K562 (cell line): ENCODE measurements at regions not wholly inside any gene's neighbourhood (a gene's known extent, or its start where the extent isn't known, plus 50 kb on each side); places are given as distances from the start of the nearest gene placed in this dataset.
"Not testable (repeated sequence)": the region's sequence is repeated elsewhere in the genome, so short reads cannot be mapped to it uniquely, and the experiment has no call there.

Experiments
- ATAC-seq: fragments of 200-7000 bp; cut with Tn5 transposase; 3 replicates; pipeline ENCODE4 v1.9.1; 2020; ENCODE audit warnings: moderate library complexity
- BruUV-seq: library from RNA; stranded (reverse); fragments of 400-500 nt; replicated peaks from 2 replicates; lab custom pipeline; 2021; lab: Mats Ljungman, UMichigan
- CTCF ChIA-PET: fragments of 300-600 bp; formaldehyde crosslinking; extraction: SDS; loops from one replicate; lab custom pipeline; 2021; ENCODE audit warnings: low intra/inter-chr PET ratio; lab: Yijun Ruan, JAX
- POLR2A ChIA-PET: fragments of 300-600, 350-650 bp; sonication (Branson Sonifier 250); formaldehyde crosslinking; extraction: SDS; loops from one replicate; lab custom pipeline; 2021; ENCODE audit warnings: antibody characterized with exemption, inconsistent platforms; lab: Yijun Ruan, JAX
- DNase-seq, 4 experiments: peaks; one replicate each; pipeline versions ENCODE4 v3.0.0 to v3.0.0-alpha.2; 2011 to 2018; ENCODE audit warnings: low spot score in 3 of 4, mixed read lengths in 3 of 4; ENCODE audit errors: extremely low read depth in 1 of 4
- FAIRE-seq: peaks from 2 replicates; lab custom pipeline; 2011; peaks lifted over from hg19 to GRCh38; lab: Jason Lieb, UNC
- H2AFZ ChIP-seq: 2 replicates; pipeline ENCODE4 v1.6.0; 2011; ENCODE audit warnings: low read depth, low read length, control low read depth, inconsistent platforms
- H3K27ac ChIP-seq: fragments of 200-600 bp; 3 replicates; pipeline ENCODE4 v1.8.0; 2011; ENCODE audit warnings: low read depth, mild to moderate bottlenecking, control low read depth, inconsistent platforms, low read length, moderate library complexity, mixed read lengths; ENCODE audit errors: extremely low read depth
- H3K27me3 ChIP-seq, 2 experiments: fragments of 300-600 bp in 1 of 2; 2 replicates in 1 of 2; 3 replicates in 1 of 2; pipeline versions ENCODE4 v1.6.0 to v1.8.0; 2011; ENCODE audit warnings: inconsistent platforms in 2 of 2, low read length in 2 of 2, mild to moderate bottlenecking in 1 of 2, mixed read lengths in 1 of 2, moderate library complexity in 1 of 2; ENCODE audit not compliant: control insufficient read depth in 2 of 2, insufficient read depth in 2 of 2
- H3K36me3 ChIP-seq: fragments of 300-600 bp; 3 replicates; pipeline ENCODE4 v1.8.0; 2011; ENCODE audit warnings: mild to moderate bottlenecking, low read length, inconsistent platforms; ENCODE audit not compliant: control insufficient read depth, insufficient read depth
- H3K4me1 ChIP-seq, 2 experiments: fragments of 200-600 bp in 1 of 2; replicated peaks in 1 of 2; 2 replicates in 1 of 2; 3 replicates in 1 of 2; pipeline versions ENCODE4 v1.5.1 to v1.8.0; 2011; ENCODE audit warnings: inconsistent platforms in 2 of 2, low read length in 2 of 2, mild to moderate bottlenecking in 1 of 2, mixed read lengths in 1 of 2, moderate library complexity in 1 of 2; ENCODE audit not compliant: control insufficient read depth in 2 of 2, insufficient read depth in 2 of 2
- H3K4me2 ChIP-seq: 2 replicates; pipeline ENCODE4 v1.6.1; 2011; ENCODE audit warnings: low read length, control low read depth, inconsistent platforms, mixed read lengths; ENCODE audit not compliant: insufficient read depth
- H3K4me3 ChIP-seq: fragments of 200-600 bp; sonication (generic), shearing (Covaris generic); 2 replicates; pipeline ENCODE4 v1.5.1; 2016; ENCODE audit warnings: control low read depth, inconsistent platforms
- H3K79me2 ChIP-seq: fragments of 200-600 bp; 3 replicates; pipeline ENCODE4 v1.8.0; 2011; ENCODE audit warnings: low read length, inconsistent platforms; ENCODE audit not compliant: control insufficient read depth, insufficient read depth
- H3K9ac ChIP-seq, 2 experiments: 2 replicates each; pipeline versions ENCODE4 v1.6.0 to v1.6.1; 2011; ENCODE audit warnings: low read depth in 2 of 2, low read length in 2 of 2, control low read depth in 1 of 2, inconsistent platforms in 1 of 2, mild to moderate bottlenecking in 1 of 2, mixed read lengths in 1 of 2; ENCODE audit not compliant: insufficient read depth in 1 of 2
- H3K9me1 ChIP-seq: one replicate; pipeline ENCODE4 v1.6.0; 2011; ENCODE audit warnings: inconsistent platforms, mild to moderate bottlenecking, low read length, moderate library complexity; ENCODE audit not compliant: control insufficient read depth, insufficient read depth
- H3K9me3 ChIP-seq: replicated peaks from 2 replicates; pipeline ENCODE4 v1.5.1; 2011; ENCODE audit warnings: low read depth, low read length, inconsistent platforms; ENCODE audit not compliant: control insufficient read depth, insufficient read depth
- H4K20me1 ChIP-seq: replicated peaks from 2 replicates; pipeline ENCODE4 v1.6.1; 2011; ENCODE audit warnings: low read length, inconsistent platforms, mixed read lengths; ENCODE audit not compliant: control insufficient read depth, insufficient read depth
- FOXK2 ChIP-seq, 2 experiments: fragments of 450-650 bp; IDR thresholded peaks in 1 of 2; conservative IDR thresholded peaks in 1 of 2; 2 replicates each; pipeline ENCODE4 v1.6.1; 2016; ENCODE audit warnings: low read depth in 2 of 2, mild to moderate bottlenecking in 1 of 2
- GABPB1 ChIP-seq: sonication (generic); formaldehyde crosslinking; IDR thresholded peaks from 2 replicates; pipeline ENCODE4 v1.8.0; 2022; ENCODE audit warnings: mild to moderate bottlenecking, missing genetic modification reagents
- KHSRP ChIP-seq: fragments of 450-650 bp; IDR thresholded peaks from 2 replicates; pipeline ENCODE4 v1.6.1; 2017
- KLF16 ChIP-seq: IDR thresholded peaks from 2 replicates; pipeline ENCODE4 v1.6.1; 2016; ENCODE audit warnings: antibody characterized with exemption
- NR3C1 ChIP-seq: sonication (generic); formaldehyde crosslinking; IDR thresholded peaks from 2 replicates; pipeline ENCODE4 v1.8.1; 2022; ENCODE audit warnings: missing genetic modification reagents
- RHOXF2B ChIP-seq: fragments of 250-450 bp; sonication (Bioruptor Pico); conservative IDR thresholded peaks from 2 replicates; pipeline ENCODE4 v1.5.1; 2021
- SP2 ChIP-seq: IDR thresholded peaks from 2 replicates; pipeline ENCODE4 v1.6.1; 2011; ENCODE audit warnings: mild to moderate bottlenecking, low read depth, low read length, moderate library complexity; ENCODE audit not compliant: poor library complexity, severe bottlenecking; ENCODE audit errors: extremely low read depth
- STAT5B ChIP-seq: fragments of 250-450 bp; sonication (Bioruptor Pico); IDR thresholded peaks from 2 replicates; pipeline ENCODE4 v1.8.0; 2021; ENCODE audit warnings: mild to moderate bottlenecking, inconsistent platforms
- UBTF ChIP-seq, 2 experiments: IDR thresholded peaks; 2 replicates each; pipeline ENCODE4 v1.6.1; 2012; ENCODE audit warnings: improper control_type of control experiment in 2 of 2, low read depth in 2 of 2, low read length in 2 of 2, borderline replicate concordance in 1 of 2
- ZC3H4 ChIP-seq: sonication (generic); formaldehyde crosslinking; IDR thresholded peaks from 2 replicates; pipeline ENCODE4 v1.9.0; 2021; ENCODE audit warnings: missing genetic modification reagents, borderline replicate concordance
- ZKSCAN3 ChIP-seq: fragments of 250-450 bp; sonication (Bioruptor Pico); IDR thresholded peaks from 2 replicates; pipeline ENCODE4 v1.4.0; 2020
- ZNF384 ChIP-seq: IDR thresholded peaks from 2 replicates; pipeline ENCODE4 v1.6.1; 2012; ENCODE audit warnings: low read depth, low read length, improper control_type of control experiment
- WGBS: fragments of 100-300 bp; shearing (Covaris generic); methylation state at CpG from one replicate; pipeline ENCODE4 v1.1.6; 2016; ENCODE audit warnings: low coverage, mixed read lengths; ENCODE audit not compliant: insufficient coverage; ENCODE audit errors: missing lambda C conversion rate; 5-methylcytosine and 5-hydroxymethylcytosine counted together
- in situ Hi-C: fragments of 300-500 bp; cut with MboI; formaldehyde crosslinking; loops from 4 replicates; pipeline ENCODE4 v1.15.0; 2018; ENCODE audit warnings: inconsistent platforms, mixed read lengths
- intact Hi-C: fragments of 100-400 bp; cut with micrococcal nuclease; formaldehyde crosslinking; loops from 2 replicates; pipeline ENCODE4 v1.14.2; 2022

GRCh38 chr20:6693808-6694198, 73.7 kb upstream of the BMP2 start:
- H2AFZ ChIP-seq, FAIRE-seq, H3K4me3 ChIP-seq, H3K4me2 ChIP-seq, H3K9ac ChIP-seq, CTCF ChIA-PET, H3K9me1 ChIP-seq, H3K36me3 ChIP-seq, POLR2A ChIA-PET, H3K9me3 ChIP-seq, DNase-seq, H3K27ac ChIP-seq, intact Hi-C loops, H3K27me3 ChIP-seq, in situ Hi-C loops, ATAC-seq, BruUV-seq, H4K20me1 ChIP-seq, H3K4me1 ChIP-seq, H3K79me2 ChIP-seq: not testable (repeated sequence)
- WGBS, result 0% methylated on average over 3 of the region's 3 CpGs

- Histone ChIP-seq H3K4me2 (no peak overlapping the region), H3K27me3 (no peaks in the 10 kb centered on the region), H3K9me3 (no peaks in the 10 kb centered on the region), H3K36me3 (no peaks in the 10 kb centered on the region), H4K20me1 (no peaks in the 10 kb centered on the region), H3K9me1 (no peaks in the 10 kb centered on the region), H3K9ac (no peak overlapping the region), H3K27ac (no peak overlapping the region), H2AFZ (no peak overlapping the region), H3K4me3 (no peak overlapping the region), H3K79me2 (no peaks in the 10 kb centered on the region), H3K4me1 (no peaks in the 10 kb centered on the region)
- no peak for FAIRE-seq
- ATAC-seq, result no peak
- intact Hi-C loops (no loop called here), in situ Hi-C loops (no loop called here)
- no peak for TF ChIP-seq STAT5B
- no peak for TF ChIP-seq KLF16
- TF ChIP-seq RHOXF2B, result no peak
- no peak for TF ChIP-seq ZKSCAN3 (CRISPR knock-in tag)
- no peak for TF ChIP-seq KHSRP
- no peak for TF ChIP-seq GABPB1 (CRISPR knock-in tag)
- TF ChIP-seq UBTF (IDR thresholded peaks at IDR 0.05; ENCODE audit: borderline replicate concordance in 1 of 2, low read depth in 2 of 2, low read length in 2 of 2), result no peak
- TF ChIP-seq ZNF384, result no peak
- TF ChIP-seq SP2, result no peak
- no peak for TF ChIP-seq ZC3H4 (CRISPR knock-in tag)
- TF ChIP-seq NR3C1 (CRISPR knock-in tag), result no peak
- TF ChIP-seq FOXK2 (conservative IDR thresholded peaks at IDR 0.05 in 1 of 2, IDR thresholded peaks at IDR 0.05 in 1 of 2; ENCODE audit: low read depth in 2 of 2), result no peak
- BruUV-seq, result no TSS peak
- CTCF ChIA-PET, result no interaction called here
- no peak for DNase-seq
- WGBS, result 1% methylated on average over 7 of the region's 7 CpGs
- POLR2A ChIA-PET, result no interaction called here
Observed at GRCh38 chr20:6693178-6693807, 74.2 kb upstream of the BMP2 start.
